Kidney tubule cell (primary cell): ENCODE measurements at regions not wholly inside any gene's neighbourhood (a gene's known extent, or its start where the extent isn't known, plus 50 kb on each side); places are given as distances from the start of the nearest gene placed in this dataset.

ENCODE experiments used
- DNase-seq: peaks from one replicate; pipeline ENCODE4 v3.0.0-alpha.2; 2018; ENCODE audit warnings: low spot score

DNA sequence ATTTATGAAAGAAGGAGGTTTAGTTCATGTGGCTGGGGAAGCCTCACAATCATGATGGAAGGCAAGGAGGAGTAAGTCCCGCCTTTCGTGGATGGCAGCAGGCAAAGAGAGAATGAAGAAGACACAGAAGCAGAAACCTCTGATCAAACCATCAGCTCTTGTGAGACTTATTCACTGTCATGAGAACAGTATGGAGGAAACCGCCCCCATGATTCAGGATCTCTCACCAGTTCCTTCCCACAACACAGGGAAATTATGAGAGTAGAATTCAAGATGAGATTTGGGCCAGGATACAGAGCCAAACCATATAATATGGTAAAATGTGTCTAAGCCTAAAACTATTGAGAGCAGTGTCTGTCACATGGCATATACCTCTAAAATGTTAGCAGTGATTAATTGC is 503.8 kb upstream of the CCDC179 start:
- no peak for DNase-seq

DNA sequence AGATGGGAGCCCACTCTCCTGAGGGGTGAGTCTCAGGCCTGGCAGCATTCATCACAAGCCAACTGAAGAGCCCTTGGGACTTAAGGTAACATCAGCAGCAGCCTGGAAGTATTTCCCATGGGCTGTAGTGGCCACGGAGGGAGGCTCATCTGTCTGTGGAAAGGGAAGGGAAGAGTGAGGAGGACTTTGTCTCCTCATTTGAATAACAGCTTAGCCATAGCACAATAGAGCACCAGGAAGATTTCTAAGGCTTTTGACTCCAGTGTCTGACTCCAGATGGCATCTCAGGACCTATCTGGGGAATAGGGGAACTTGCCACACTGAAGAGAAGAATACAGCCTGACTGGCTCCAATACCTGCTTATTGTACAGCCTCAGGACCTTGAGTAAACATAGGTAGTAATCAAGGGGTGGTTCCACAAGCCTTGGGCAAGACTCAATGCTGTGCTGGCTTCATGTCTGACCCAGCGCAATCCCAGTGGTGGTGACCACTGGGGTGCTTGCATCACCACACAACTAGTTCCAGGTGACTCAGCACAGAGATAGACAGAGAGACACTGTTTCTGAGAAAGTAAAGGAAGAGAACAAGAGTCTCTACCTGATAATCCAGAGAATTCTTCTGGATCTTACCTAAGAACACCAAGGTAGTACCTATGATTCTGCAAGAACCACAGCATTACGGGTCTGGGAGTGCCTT is 510.5 kb upstream of the CCDC179 start:
- no peak for DNase-seq

DNA sequence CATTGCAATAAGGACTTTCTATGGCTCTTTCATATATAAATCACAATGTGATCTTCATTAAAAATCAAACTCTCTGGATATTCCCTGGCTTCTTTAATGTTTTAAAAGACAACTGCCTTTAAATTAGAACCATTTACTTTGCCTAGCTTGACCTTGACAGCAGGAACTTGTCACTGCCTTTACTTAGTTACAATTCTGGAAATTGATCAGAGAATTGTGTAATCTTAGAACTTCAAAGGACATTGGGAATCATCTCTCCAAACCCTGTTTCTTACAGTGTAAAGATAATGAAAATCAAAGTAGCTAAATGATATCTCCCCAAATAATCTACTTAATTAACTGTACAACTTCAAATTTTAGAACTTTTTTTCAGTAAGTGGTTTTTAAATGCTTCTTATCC is 517.6 kb upstream of the CCDC179 start:
- DNase-seq, result no peak

DNA sequence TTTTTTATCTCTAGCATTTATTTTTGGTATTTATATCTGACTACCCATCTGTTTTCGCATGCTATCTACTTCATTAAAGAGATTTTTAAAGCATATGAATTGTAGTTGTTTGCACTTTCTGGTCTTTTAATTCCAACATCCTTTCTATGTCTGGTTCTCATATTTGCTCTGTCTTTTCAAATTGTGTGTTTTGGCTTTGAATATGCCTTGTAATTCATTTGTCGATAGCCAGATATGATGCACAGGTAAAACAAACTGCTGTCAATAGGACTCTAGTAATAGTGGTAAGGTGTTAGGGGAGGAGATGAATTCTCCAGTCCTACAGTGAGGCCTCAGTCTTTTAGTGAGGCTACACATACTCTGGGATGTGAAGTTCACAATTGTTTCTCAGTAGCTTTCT is 530.8 kb upstream of the CCDC179 start:
- DNase-seq, result no peak

DNA sequence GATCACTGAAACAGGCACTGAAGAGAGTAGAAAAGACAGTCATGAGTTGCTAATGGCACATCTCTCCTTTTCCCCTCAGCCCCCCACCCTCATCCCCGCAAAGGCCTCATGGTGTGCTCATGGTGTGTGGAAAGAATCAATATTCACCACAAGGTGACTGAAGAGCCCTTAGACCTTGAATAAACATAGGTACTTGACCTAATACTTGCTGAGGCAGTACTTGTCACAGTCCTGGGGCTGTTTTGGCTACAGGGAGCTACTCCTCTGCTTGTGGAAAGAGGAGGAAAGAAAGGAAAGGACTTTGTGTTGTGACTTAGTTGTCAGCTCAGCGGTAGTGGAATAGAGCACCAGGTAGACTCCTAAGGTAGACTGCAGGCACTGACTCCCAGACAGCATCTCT is 537.8 kb upstream of the CCDC179 start:
- no peak for DNase-seq

DNA sequence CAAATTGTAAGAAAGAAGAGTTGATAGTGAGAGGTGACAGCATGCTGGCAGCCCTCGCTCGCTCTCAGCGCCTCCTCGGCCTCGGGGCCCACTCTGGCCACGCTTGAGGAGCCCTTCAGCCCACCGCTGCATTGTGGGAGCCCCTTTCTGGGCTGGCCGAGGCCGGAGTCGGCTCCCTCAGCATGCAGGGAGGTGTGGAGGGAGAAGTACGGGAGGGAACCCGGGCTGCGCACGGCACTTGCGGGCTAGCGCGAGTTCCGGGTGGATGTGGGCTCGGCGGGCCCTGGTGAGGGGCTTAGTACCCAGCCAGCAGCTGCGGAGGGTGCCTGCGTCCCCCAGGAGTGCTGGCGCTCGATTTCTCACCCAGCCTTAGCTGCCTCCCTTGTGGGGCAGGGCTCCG is 539.7 kb upstream of the CCDC179 start:
- DNase-seq, result no peak

DNA sequence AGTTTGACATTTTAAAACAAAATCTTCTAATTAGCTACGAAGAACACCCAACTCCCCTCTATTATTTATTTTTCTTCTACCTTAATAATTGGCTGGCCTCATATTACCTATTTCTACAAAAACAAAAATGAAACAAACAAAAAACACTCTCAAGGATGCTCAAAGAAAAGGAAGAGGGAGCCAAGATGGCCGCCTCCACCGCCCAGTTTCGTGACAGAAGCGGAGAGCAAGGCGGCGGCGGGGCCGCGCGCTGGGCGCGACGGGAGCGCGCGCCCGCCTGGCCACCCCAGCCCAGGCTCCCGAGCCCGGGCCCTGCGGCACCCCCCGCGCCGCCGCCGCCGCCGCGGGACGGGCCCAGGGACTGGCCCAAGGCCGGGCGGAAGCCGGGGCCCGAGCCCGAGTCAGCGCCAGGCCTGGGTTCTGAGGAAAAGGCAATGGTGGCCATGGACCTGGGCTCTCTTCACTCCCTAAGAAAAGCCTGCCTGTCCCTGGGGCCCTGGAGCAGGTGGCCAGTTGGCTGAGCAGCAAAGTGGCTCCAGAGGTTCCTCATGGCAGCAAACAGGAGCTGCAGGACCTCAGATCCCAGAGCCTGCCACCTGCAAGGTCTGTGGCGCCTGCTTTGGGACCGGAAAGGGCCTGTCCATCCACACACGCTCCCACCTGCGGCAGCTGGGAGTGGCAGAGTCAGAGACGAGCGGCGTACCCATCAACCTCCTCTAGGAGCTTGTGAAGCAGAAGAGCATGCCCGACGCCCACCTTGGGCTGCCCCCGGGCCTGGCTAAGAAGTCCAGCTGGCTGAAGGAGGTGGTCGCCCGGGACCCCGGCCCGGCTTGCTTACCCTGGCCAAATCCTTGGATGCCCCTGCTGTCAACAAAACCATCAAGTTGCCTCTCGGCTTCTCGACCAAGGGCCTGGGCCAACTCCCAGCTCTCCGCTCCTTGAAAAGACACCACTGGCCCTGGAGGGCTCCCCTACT is 543.2 kb upstream of the CCDC179 start:
- no peak for DNase-seq

DNA sequence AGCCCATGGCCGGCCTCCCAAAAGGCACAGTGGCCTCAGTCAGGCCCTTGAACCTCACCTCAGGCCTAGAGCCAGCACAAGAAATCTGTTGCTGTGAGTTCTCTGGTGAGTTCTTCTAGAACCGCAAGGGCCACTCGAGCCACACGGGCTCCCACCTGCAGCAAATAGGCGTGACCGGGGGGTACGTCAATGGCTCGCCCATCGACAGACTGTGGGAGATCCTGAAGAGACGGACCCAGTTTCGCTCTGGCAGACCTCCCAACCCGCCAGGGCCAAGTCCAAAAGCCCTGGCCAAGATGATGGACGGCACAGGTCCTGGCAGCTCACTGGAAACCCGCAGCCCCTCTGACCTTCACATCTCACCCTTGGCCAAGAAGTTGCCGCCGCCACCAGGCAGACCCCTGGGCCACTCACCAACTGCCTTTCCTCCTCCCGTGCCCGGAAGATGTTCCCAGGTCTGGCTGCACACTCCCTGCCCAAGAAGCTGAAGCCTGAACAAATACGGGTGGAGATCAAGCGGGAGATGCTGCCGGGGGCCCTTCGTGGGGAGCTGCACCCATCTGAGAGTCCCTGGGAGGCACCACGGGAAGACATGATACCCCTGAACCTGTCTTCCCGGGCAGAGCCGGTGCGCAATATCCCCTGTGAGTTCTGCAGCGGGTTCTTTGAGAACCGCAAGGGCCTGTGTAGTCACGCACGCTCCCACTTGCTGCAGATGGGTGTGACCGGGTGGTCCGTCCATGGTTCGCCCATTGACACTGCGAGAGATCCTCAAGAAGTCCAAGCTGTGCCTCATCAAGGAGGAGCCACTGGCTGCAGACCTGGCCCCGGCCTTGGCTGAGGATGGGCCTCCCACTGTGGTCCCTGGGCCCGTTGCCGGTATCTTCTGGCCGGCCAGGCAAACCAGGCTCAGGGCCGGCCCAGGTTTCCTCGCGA is 544.2 kb upstream of the CCDC179 start:
- no peak for DNase-seq

DNA sequence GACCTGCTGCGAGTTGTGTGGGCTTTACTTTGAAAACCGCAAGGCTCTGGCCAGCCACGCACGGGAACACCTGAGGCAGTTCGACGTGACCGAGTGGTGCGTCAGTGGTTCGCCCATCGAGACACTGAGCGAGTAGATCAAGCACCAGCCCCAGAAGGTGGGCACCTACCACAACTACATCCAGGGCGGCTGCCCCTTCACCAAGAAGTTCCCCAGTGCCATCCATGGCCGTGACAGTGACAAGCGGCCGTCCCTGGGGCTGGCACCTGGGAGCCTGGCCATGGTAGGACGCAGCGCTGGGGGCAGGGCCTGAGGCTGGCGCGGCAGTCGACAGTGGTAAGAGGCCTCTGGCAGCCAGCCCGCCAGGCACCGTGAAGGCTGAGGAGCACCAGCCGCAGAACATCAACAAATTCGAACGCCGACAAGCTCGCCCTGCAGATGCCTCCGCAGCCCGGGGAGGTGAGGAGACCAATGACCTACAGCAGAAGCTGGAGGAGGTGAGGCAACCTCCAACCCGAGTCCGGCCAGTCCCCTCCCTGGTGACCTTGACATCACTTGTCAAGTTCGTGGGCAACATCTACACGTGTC is 545.2 kb upstream of the CCDC179 start:
- no peak for DNase-seq

DNA sequence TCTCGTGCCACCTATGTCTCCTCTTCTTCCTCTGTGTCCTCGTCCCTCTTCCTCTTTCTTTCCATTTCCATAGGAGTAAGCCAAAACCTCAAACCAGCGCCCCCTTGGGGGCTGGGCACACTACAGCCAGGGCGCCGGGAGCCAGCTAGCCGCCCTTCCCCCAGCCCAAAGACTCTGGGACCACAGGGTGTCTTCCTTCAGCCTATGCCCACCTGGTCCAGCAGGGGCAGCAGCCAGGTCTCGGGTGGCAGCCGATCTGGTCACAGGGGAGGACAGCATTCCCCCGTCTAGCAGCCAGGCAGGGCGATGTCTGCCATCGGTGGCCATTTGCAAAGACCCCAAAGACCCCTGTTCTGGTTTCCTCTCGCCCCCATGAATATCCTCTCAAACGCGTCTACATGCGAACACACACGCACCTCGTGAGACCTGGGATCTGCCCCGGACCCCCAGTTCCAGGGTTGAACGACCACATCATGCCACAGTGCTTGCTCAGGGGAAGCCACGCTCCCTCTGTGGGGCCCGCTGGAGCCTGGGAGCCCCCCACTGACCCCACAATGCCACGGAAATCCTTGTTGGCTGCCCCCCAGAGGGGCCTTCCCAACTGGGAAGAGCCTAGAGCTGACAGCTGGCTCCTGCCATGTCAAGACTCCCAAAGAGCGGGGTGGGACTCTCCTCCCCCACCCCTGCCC is 546.0 kb upstream of the CCDC179 start:
- no peak for DNase-seq

DNA sequence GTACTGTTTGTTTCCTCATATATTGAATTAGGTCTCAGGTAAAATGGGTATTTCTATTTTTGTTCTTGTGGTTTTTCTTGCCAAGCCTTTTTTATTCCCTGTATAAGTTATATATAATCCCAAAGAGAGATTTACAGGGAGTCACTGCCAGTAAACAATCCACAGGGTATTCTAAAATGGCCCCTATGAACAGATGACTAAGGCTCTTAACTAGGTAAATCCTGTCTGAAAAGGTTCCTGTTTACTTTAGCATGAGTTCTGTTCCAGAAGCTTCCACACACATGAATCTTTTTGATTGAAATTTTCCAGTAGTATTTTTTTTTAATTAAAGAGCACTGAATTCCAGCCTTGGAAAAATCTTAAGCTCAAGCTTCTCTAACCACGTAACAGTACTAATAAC is 552.8 kb upstream of the CCDC179 start:
- no peak for DNase-seq

DNA sequence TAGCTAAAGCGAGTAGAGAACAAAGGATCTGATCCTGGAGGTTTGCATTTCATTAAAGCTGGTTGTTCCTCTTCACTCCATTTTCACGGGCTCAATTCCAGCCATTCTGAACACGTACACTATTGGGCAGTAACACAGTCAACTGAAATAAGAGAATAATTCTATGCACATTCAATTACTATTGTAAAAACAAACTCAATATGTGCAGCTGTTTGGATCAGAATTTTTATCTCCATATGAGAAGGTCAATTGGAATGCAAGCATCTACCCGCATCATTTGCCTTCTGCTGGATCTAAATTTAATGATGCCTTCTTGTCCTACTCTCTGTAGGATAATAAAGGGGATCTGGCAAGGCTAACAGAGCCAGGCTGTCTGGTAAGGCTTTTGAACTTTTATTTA is 562.8 kb upstream of the CCDC179 start:
- DNase-seq, result no peak

DNA sequence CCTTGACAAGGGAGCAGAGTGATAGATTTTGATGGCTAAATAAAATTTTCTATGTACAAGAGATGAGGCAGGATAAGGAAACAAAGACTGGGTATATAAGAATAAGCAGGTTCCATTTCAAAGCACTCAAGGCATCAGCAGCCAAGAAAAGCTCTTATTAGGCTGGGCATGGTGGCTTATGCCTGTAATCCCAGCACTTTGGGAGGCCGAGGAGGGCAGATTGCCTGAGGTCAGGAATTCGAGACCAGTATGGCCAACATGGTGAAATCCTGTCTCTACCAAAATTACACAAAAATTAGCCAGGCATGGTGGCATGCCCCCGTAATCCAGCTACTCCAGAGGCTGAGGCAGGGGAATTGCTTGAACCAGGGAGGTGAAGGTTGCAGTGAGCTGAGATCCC is 563.4 kb upstream of the CCDC179 start:
- no peak for DNase-seq

DNA sequence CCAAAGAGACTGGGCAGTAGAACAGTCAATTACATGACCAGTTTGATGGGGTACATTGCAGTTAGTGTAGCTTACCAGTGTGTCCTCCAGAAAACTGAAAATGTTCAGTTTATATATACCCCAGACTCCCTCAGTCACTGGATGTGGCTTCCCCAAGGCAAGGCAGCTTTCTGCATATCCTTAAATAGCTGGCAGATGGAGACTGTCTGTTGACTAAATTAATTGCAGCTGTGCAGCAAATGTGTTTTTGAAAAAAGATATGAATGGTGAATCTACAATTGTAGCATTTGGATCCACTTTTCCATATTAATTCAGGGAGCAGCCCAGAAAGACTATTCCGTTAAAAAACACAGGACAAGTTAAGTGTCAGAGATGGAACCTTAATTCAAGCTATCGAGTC is 565.1 kb upstream of the CCDC179 start:
- DNase-seq, result no peak

DNA sequence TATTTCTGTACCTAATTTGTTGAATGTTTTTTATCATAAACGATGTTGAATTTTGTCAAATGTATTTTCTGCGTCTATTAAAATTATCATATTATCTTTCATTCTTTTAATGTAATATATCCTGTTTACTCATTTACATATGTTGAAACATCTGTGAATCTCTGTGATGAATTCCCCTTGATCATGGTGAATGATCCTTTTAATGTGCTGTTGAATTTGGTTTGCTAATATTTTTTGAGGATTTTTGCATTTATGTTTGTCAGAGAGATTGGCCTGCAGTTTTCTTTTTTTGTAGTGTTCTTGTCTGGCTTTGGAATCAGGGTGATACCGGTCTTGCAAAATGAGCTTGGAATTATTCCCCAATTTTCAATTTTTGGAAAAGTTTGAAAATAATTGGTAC is 569.3 kb upstream of the CCDC179 start:
- DNase-seq, result no peak

DNA sequence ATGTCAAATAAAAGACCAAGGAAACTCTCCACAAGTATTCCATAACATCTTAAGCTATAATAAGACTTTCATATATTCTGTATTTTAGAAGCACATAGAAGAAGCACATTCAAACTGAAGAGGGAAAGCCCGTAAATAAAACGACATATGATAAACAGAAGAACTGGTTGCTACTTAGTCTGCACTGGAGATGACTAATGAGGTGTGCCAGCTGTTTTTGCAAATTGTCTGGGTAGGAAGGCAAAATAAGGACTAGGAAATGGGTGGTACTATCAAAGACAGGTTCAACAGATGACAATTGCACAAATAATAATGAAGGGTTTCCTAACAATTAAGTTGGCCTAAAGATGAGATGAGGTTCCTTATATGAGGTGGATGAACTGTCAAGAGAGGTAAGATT is 593.2 kb upstream of the CCDC179 start:
- DNase-seq, result no peak

DNA sequence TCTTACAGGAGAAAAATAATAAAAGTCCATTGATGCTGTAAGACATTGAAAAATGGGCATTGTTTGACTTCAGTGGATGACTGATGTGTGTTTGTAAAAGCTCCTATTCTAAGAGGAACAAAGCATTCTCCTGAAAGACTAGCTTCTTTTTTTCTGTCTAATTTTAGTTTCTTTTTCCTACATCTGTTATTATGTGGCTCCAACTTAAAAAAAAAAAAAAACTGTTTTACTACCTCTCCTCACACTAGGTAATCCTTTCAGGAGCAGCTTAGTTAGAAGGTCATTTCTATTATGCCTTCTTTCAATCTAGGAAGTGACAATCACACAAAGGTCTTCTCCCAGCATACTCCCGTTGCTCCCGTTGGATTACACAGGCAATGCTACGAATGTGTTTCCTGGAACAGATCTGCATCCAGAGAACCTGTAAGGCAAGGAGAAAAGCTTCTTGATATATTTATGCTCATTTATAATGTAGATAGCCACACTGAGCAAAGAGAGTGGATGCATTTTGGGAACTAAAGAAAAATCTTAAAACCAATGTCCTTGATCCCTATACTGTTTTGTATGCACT is 595.1 kb upstream of the CCDC179 start:
- DNase-seq, result no peak

DNA sequence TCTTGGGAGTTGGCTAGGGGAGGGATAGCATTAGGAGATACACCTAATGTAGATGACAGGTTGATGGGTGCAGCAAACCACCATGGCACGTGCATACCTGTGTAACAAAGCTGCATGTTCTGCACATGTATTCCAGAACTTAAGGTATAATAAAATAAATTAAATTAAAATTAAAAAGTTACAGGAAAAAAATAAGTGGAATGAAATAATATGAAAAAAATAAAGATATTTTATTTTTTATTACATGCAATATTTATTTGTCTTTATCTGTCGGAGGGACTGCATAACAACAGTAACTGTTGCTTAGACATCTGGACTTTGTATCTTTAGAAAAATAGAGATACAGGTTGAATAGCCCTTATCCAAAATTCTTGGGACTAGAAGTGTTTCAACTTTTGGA is 597.4 kb upstream of the CCDC179 start:
- no peak for DNase-seq

DNA sequence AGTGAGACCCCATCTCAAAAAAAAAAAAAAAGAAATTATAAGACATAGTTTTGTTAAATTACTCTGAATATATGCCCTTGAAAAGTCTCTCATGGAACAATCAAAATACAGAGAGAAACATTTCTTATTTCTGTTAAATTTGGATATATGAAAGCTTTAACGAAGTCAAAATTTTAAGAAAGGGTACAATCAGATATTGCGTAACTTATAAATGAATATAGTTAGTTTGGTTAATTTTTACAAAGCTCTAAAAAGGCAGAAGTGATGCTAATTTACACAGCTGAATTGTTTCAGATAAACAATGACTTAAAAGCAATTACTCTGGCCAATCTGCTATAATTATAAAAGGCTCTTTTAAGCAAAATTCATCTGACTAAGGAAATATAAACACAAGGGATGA is 611.6 kb upstream of the CCDC179 start:
- DNase-seq, result no peak

DNA sequence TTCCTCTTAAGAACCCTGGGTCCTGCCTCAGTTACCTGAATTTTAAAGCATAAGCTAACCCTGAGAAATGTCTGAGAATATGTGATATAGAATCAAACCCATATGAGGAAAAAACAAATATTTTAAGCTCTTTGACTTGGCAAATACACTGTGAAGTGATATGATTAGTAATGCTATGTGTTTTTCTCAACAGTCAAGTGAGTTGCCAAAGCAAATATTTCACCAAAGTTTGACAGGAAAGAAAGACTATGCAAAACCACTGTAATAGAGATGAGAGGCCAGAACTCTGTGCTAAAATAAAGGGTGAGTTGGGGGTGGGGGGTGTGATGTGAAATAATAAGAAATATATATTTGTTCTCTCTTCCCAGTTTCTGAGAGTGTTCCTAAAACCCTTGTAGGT is 613.5 kb upstream of the CCDC179 start:
- no peak for DNase-seq

DNA sequence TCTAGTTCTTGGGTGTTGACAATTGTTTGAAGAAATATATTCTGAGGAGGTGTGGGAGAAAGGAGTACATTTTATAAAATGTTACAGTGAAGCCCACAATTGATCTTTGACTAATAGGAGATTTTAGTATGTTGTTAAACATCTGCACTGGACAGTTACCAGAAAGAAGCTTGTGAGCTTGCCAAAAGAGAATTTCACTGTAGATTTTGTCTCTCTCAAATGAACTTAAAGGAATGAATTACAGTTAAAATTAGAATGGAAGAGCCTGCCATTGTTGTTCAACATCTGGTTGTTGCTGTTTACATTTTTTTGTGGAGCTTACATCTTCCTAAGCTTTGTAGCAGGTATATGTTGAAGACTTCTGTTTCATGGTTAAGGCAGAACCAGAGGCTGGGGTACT is 620.5 kb upstream of the CCDC179 start:
- no peak for DNase-seq
